IMR-90 (cell line): ENCODE measurements at regions not wholly inside any gene's neighbourhood (a gene's known extent, or its start where the extent isn't known, plus 50 kb on each side); places are given as distances from the start of the nearest gene placed in this dataset.

Experiments
- BHLHE40 ChIP-seq: fragments of 150-350 bp; IDR thresholded peaks from 2 replicates; pipeline ENCODE4 v1.6.1; 2016; ENCODE audit warnings: mild to moderate bottlenecking, low read depth, low read length
- CEBPB ChIP-seq: IDR thresholded peaks from 2 replicates; pipeline ENCODE4 v1.6.1; 2012; ENCODE audit warnings: low read depth, low read length, improper control_type of control experiment
- CHD1 ChIP-seq: IDR thresholded peaks from 2 replicates; pipeline ENCODE4 v1.6.1; 2012; ENCODE audit warnings: low read depth, low read length, improper control_type of control experiment
- MAZ ChIP-seq: IDR thresholded peaks from 2 replicates; pipeline ENCODE4 v1.6.1; 2012; ENCODE audit warnings: low read depth, mild to moderate bottlenecking, low read length, improper control_type of control experiment, moderate library complexity, borderline replicate concordance
- POLR2A ChIP-seq: IDR thresholded peaks from 2 replicates; pipeline ENCODE4 v1.6.1; 2012; ENCODE audit warnings: mild to moderate bottlenecking, low read depth, low read length
- RAD21 ChIP-seq: IDR thresholded peaks from 2 replicates; pipeline ENCODE4 v1.6.1; 2012; ENCODE audit warnings: low read length, improper control_type of control experiment
- RCOR1 ChIP-seq: IDR thresholded peaks from 2 replicates; pipeline ENCODE4 v1.6.1; 2012; ENCODE audit warnings: mild to moderate bottlenecking, low read length, improper control_type of control experiment; ENCODE audit not compliant: insufficient replicate concordance
- RFX5 ChIP-seq: IDR thresholded peaks from 2 replicates; pipeline ENCODE4 v1.8.0; 2012; ENCODE audit warnings: low read depth, mild to moderate bottlenecking, low read length, moderate library complexity
- SMC3 ChIP-seq: fragments of 150-350 bp; IDR thresholded peaks from 2 replicates; pipeline ENCODE4 v1.6.1; 2016; ENCODE audit warnings: low read depth, mild to moderate bottlenecking, antibody characterized with exemption, low read length, moderate library complexity
- TF ChIP-seq, protein P1 (sequence below): conservative IDR thresholded peaks from 2 replicates; pipeline ENCODE4 v1.5.1; 2012; ENCODE audit warnings: mild to moderate bottlenecking, low read depth, low read length, improper control_type of control experiment
- TF ChIP-seq, protein P2 (sequence below): fragments of 150-350 bp; IDR thresholded peaks from 2 replicates; pipeline ENCODE4 v1.6.1; 2017; ENCODE audit warnings: mild to moderate bottlenecking, antibody characterized with exemption, low read length, low read depth

DNA sequence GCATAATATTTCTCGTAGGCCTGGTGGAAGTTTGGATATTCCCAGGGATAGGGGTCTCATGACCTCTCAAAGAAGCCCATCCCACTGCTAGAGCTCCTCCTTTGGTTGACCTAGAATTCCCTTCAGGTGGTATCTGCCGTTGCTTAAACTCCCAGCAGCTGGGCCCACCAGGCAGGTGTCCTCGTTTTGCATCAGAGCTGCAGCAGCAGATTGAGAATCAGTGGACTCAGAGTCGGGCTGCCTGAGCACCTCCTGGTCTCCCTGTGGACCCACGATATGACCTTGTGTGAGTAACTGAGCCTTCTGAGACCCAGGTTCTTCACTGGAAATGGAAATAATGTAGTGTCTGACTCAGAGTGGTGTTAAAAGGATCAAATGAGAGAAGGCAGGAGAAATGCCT, 132.7 kb downstream of the PAPOLA start:
- TF ChIP-seq, protein P1, sequence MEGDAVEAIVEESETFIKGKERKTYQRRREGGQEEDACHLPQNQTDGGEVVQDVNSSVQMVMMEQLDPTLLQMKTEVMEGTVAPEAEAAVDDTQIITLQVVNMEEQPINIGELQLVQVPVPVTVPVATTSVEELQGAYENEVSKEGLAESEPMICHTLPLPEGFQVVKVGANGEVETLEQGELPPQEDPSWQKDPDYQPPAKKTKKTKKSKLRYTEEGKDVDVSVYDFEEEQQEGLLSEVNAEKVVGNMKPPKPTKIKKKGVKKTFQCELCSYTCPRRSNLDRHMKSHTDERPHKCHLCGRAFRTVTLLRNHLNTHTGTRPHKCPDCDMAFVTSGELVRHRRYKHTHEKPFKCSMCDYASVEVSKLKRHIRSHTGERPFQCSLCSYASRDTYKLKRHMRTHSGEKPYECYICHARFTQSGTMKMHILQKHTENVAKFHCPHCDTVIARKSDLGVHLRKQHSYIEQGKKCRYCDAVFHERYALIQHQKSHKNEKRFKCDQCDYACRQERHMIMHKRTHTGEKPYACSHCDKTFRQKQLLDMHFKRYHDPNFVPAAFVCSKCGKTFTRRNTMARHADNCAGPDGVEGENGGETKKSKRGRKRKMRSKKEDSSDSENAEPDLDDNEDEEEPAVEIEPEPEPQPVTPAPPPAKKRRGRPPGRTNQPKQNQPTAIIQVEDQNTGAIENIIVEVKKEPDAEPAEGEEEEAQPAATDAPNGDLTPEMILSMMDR, result no peak
- no peak for TF ChIP-seq SMC3
- TF ChIP-seq, protein P2, sequence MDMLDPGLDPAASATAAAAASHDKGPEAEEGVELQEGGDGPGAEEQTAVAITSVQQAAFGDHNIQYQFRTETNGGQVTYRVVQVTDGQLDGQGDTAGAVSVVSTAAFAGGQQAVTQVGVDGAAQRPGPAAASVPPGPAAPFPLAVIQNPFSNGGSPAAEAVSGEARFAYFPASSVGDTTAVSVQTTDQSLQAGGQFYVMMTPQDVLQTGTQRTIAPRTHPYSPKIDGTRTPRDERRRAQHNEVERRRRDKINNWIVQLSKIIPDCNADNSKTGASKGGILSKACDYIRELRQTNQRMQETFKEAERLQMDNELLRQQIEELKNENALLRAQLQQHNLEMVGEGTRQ, result no peak
- no peak for TF ChIP-seq RFX5
- no peak for TF ChIP-seq MAZ
- no peak for TF ChIP-seq POLR2A
- no peak for TF ChIP-seq CHD1
- no peak for TF ChIP-seq RCOR1
- no peak for TF ChIP-seq CEBPB
- TF ChIP-seq BHLHE40, result no peak
- no peak for TF ChIP-seq RAD21
